ENCODE measurements at regions not wholly inside any gene's neighbourhood (a gene's known extent, or its start where the extent isn't known, plus 50 kb on each side); places are given as distances from the start of the nearest gene placed in this dataset.
"Not testable (repeated sequence)": the region's sequence is repeated elsewhere in the genome, so short reads cannot be mapped to it uniquely, and the experiment has no call there.

DNA sequence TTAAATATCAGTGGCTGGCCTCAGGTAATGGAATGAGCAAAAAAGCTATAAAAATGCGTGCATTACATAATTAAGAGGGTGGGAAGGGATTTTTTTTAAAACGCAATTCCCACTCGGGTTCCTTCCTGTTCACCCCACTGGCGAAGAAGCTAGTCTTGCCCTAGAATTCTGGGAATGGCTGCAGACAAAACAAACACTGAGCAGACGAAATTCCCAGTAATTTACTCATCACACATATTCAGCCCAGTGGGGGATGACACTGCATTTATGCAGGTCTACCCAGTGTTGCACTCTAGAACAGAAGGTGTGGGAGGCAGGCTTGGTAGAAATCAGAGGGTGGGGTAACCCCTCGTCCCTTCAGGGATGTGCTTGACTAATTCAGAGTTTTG, 2695.0 kb upstream of the DEFB115 start:
- TF ChIP-seq POLR2A (IDR thresholded peaks at IDR 0.05) (no peak), CTCF (IDR thresholded peaks at IDR 0.05) (no peak)
- intact Hi-C loops (cut with DNase I; ENCODE audit: low total_unique reads) = no loop called here
- no peak overlapping the region for H3K4me3 ChIP-seq (ENCODE audit: low read depth, poor library complexity, severe bottlenecking)
- no peak for DNase-seq (ENCODE audit: low spot score in 2 of 2)
- WGBS, 2 donors = 59 to 61% methylated on average over 6 of the region's 6 CpGs

DNA sequence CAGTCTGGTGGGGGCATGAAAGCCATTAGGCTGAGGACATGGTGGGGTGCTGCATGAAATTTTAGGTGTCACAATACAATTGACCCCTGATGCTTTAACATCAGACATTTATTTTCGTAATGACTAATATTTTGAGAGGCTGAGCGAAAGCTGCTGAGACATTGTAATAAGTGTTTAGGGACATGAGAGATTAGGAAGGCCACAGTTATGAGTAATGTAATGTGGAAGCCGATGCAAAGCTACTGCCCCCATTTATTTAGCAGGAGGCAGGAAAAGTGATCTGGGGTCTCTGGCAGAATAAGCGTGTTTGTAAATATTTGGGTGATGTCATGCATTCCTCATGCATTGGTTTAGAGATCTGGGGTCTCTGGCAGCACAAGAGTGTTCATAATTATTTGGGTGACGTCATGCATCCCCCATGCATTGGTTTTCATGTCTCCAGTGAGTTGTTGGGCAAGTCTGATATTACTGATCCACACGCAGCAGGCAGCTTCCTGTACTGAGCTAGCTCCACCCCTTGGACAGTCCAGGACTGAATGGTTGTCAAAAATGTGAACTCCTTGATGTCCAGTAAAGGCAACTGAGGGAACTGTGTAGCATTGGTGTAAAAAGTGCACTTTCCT, 2694.5 kb upstream of the DEFB115 start:
- 69 to 70% methylated on average over 6 of the region's 6 CpGs for WGBS, 2 donors
- H3K4me3 ChIP-seq (ENCODE audit: low read depth, poor library complexity, severe bottlenecking); intact Hi-C loops (cut with DNase I; ENCODE audit: low total_unique reads); DNase-seq (ENCODE audit: low spot score in 2 of 2): not testable (repeated sequence)

DNA sequence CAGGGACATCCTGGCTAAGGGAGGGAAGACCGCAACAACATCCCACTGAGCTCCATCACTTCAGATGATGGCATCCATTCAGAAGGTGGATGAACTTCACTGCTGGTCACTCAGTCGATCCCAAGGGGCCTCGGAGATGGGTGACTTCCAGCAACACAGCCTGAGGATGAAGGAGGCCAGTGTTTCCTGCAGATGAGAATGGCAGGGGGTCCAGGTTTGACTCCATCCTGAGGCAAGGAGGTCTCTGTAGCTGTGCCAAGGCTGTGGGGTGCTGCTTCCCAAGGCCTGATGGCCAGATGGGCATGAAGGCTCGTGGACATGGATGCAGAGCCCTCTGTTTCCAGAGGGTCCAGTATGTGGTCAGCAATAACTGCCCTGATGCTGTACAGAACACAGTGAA, 2693.4 kb upstream of the DEFB115 start:
- WGBS, 2 donors = 64 to 70% methylated on average over 4 of the region's 4 CpGs
- peak in 1 of 2 donors; percentile 82 for DNase-seq (ENCODE audit: low spot score in 2 of 2)
- H3K4me3 ChIP-seq (ENCODE audit: low read depth, poor library complexity, severe bottlenecking); intact Hi-C loops (cut with DNase I; ENCODE audit: low total_unique reads): not testable (repeated sequence)

- intact Hi-C loops (cut with DNase I; ENCODE audit: low total_unique reads); DNase-seq (ENCODE audit: low spot score in 2 of 2); H3K4me3 ChIP-seq (ENCODE audit: low read depth, poor library complexity, severe bottlenecking): not testable (repeated sequence)
- 55 to 58% methylated on average over 12 of the region's 12 CpGs for WGBS, 2 donors
These were observed 2692.6 kb upstream of the DEFB115 start for GRCh38 chr20:28564688-28565463.

- WGBS, 2 donors = 68 to 81% methylated on average over 3 of the region's 3 CpGs
- DNase-seq (ENCODE audit: low spot score in 2 of 2); intact Hi-C loops (cut with DNase I; ENCODE audit: low total_unique reads); H3K4me3 ChIP-seq (ENCODE audit: low read depth, poor library complexity, severe bottlenecking): not testable (repeated sequence)
These were observed 2681.5 kb upstream of the DEFB115 start for GRCh38 chr20:28575991-28576390.

DNA sequence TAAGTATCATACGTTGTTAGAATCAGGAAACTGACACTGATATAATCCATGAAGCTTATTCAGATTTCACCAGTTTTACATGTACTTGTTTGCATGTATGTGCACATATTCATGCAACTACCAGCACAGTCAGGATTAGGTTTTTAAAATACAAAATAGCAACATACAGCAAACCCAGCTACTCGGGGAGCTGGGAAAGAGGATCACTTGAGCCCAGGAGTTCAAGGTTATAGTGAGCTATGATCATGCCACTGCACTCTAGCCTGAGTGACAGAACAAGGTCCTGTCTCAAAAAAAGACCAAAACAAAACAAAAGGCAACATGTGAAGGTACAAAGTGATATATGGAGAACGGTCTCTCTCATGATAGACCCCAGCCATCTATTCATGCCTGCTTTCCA, 2665.8 kb upstream of the DEFB115 start:
- H3K4me3 ChIP-seq (ENCODE audit: low read depth, poor library complexity, severe bottlenecking); DNase-seq (ENCODE audit: low spot score in 2 of 2); intact Hi-C loops (cut with DNase I; ENCODE audit: low total_unique reads): not testable (repeated sequence)
- 85 to 87% methylated on average over 3 of the region's 3 CpGs for WGBS, 2 donors

- H3K4me3 ChIP-seq (ENCODE audit: low read depth, poor library complexity, severe bottlenecking); intact Hi-C loops (cut with DNase I; ENCODE audit: low total_unique reads); DNase-seq (ENCODE audit: low spot score in 2 of 2): not testable (repeated sequence)
- 90 to 93% methylated on average over 3 to 4 of the region's 4 CpGs for WGBS, 2 donors
These were observed 2664.1 kb upstream of the DEFB115 start for GRCh38 chr20:28593383-28593782.

- DNase-seq (ENCODE audit: low spot score in 2 of 2); intact Hi-C loops (cut with DNase I; ENCODE audit: low total_unique reads); H3K4me3 ChIP-seq (ENCODE audit: low read depth, poor library complexity, severe bottlenecking): not testable (repeated sequence)
- 75 to 86% methylated on average over 4 to 6 of the region's 7 CpGs for WGBS, 2 donors
These were observed 2663.0 kb upstream of the DEFB115 start for GRCh38 chr20:28594476-28594875.

DNA sequence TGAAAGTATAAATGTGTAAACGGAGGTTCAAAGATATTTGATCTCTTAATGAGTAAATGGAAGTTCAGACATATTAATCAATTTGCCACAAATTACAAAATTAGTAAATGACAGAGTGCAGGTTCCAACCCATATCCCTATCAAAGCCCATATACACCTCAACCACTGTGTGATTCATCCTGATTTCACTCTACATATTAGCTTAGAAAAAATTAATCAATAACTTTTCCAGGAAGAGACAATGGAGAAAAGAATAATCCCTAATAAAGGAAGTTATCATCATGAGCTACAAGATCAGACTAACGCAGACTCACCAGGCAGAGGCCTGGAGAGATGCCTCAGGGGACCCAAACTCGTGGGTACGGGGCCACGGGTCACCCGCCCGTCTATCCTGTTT, 2655.5 kb upstream of the DEFB115 start:
- peak overlapping the region; percentile 80 for H3K4me3 ChIP-seq (ENCODE audit: low read depth, poor library complexity, severe bottlenecking)
- 1 to 3% methylated on average over 4 to 7 of the region's 7 CpGs for WGBS, 2 donors
- DNase-seq (ENCODE audit: low spot score in 2 of 2); intact Hi-C loops (cut with DNase I; ENCODE audit: low total_unique reads): not testable (repeated sequence)

DNA sequence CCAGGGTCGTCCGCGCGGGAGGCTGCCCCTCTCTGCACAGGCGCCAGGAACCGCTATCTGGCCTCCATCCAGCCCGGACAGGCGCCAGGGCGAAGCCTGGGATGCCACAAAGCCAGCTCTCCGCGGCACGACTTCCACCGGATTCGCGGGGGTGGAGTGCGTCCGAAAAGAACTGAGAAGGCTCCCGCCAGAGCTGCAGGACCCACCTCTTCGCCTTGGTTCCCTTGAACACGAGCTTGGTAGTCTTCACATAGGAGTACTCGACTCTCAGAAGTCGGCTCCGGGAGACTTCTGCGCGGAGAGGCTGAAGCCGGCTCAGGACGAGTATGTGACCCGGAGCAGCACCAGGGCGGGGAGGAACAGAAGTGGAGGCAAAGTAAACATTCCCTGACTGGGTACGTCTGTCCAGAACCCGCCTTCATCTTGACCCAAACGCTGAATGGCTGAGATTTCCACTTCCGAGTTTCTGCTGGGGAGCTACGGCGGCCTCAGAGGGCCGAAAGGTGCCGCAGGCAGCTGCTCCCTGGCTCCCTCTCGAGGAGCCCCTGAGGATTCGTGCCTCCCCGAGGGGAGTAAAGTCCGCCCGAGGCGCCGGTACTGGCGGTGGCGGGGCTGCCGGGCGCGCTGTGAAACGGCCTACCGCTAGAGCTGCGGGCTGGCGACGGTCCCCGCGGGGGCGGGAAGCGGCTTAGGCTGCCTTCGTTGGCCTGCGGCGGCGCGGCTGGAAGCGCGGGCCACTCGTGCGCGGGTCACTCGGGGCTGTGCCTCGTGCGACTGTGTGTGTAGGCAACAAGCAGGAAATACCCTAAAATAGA, 2654.9 kb upstream of the DEFB115 start:
- intact Hi-C loops (cut with DNase I; ENCODE audit: low total_unique reads) = not testable (repeated sequence)
- WGBS, 2 donors = 0 to 10% methylated on average over 28 to 62 of the region's 71 CpGs
- peak overlapping the region; percentile 80 for H3K4me3 ChIP-seq (ENCODE audit: low read depth, poor library complexity, severe bottlenecking)
- peak; percentile 86 to 88 for DNase-seq (ENCODE audit: low spot score in 2 of 2)

GRCh38 chr20:28603218-28603577, 2654.3 kb upstream of the DEFB115 start:
- DNase-seq (ENCODE audit: low spot score in 2 of 2); intact Hi-C loops (cut with DNase I; ENCODE audit: low total_unique reads): not testable (repeated sequence)
- 59 to 73% methylated on average over 17 of the region's 17 CpGs for WGBS, 2 donors
- peak overlapping the region; percentile 80 for H3K4me3 ChIP-seq (ENCODE audit: low read depth, poor library complexity, severe bottlenecking)
